ENCODE measurements at regions not wholly inside any gene's neighbourhood (a gene's known extent, or its start where the extent isn't known, plus 50 kb on each side); places are given as distances from the start of the nearest gene placed in this dataset.

- no peak for DNase-seq
Measured at GRCh38 chr18:45169610-45170009, 445.7 kb upstream of the SLC14A2 start.

- no peak for DNase-seq
Measured at GRCh38 chr18:45171679-45172191, 443.5 kb upstream of the SLC14A2 start.

GRCh38 chr18:45173327-45173726 lies 441.9 kb upstream of the SLC14A2 start:
- DNase-seq, result no peak

GRCh38 chr18:45173799-45174519 lies 441.3 kb upstream of the SLC14A2 start:
- DNase-seq, result no peak

- no peak for DNase-seq
Measured at GRCh38 chr18:45174629-45175136, 440.6 kb upstream of the SLC14A2 start.

- no peak for DNase-seq
Measured at GRCh38 chr18:45175511-45175910, 439.8 kb upstream of the SLC14A2 start.

- DNase-seq, result no peak
Measured at GRCh38 chr18:45186832-45187231, 428.4 kb upstream of the SLC14A2 start.

- no peak for DNase-seq
Measured at GRCh38 chr18:45191795-45192194, 423.5 kb upstream of the SLC14A2 start.

- peak; percentile 31 for DNase-seq
Measured at GRCh38 chr18:45197526-45197970, 417.7 kb upstream of the SLC14A2 start.

- DNase-seq, result no peak
Measured at GRCh38 chr18:45198526-45198925, 416.8 kb upstream of the SLC14A2 start.

GRCh38 chr18:45201029-45201428 lies 414.2 kb upstream of the SLC14A2 start:
- DNase-seq, result no peak

GRCh38 chr18:45201489-45201888 lies 413.8 kb upstream of the SLC14A2 start:
- DNase-seq, result no peak

GRCh38 chr18:45202061-45202460 lies 413.2 kb upstream of the SLC14A2 start:
- no peak for DNase-seq

GRCh38 chr18:45203677-45204076 lies 411.6 kb upstream of the SLC14A2 start:
- DNase-seq, result no peak

GRCh38 chr18:45207328-45207727 lies 407.9 kb upstream of the SLC14A2 start:
- DNase-seq, result no peak

- no peak for DNase-seq
Measured at GRCh38 chr18:45208164-45208563, 407.1 kb upstream of the SLC14A2 start.

- DNase-seq, result peak; percentile 87
Measured at GRCh38 chr18:45212181-45213039, 402.9 kb upstream of the SLC14A2 start.

GRCh38 chr18:45213040-45213333 lies 402.3 kb upstream of the SLC14A2 start:
- DNase-seq, result no peak

- DNase-seq, result no peak
Measured at GRCh38 chr18:45218436-45218835, 396.8 kb upstream of the SLC14A2 start.

GRCh38 chr18:45221363-45221762 lies 393.9 kb upstream of the SLC14A2 start:
- no peak for DNase-seq

- no peak for DNase-seq
Measured at GRCh38 chr18:45222180-45222579, 393.1 kb upstream of the SLC14A2 start.

GRCh38 chr18:45227001-45227742 lies 388.1 kb upstream of the SLC14A2 start:
- DNase-seq, result no peak

- no peak for DNase-seq
Measured at GRCh38 chr18:45228796-45229388, 386.4 kb upstream of the SLC14A2 start.

Measured in stimulated activated CD8-positive, alpha-beta memory T cell treated with anti-CD3 and anti-CD28 coated beads, Interleukin-4, amount 100 ng/mL, for 48 hours (primary cell).